Stimulated activated CD4-positive, alpha-beta T cell treated with anti-CD3 and anti-CD28 coated beads, TNF-alpha, amount 100 ng/mL, for 4 hours (primary cell): ENCODE measurements at regions not wholly inside any gene's neighbourhood (a gene's known extent, or its start where the extent isn't known, plus 50 kb on each side); places are given as distances from the start of the nearest gene placed in this dataset.

Source experiments
- DNase-seq, 3 experiments: peaks; one replicate each; pipeline ENCODE4 v3.0.0-alpha.2; 2020; ENCODE audit warnings: low read depth in 3 of 3

- DNase-seq: no peak
These were observed 150.2 kb downstream of the MACROH2A1 start for GRCh38 chr5:135248801-135249231.

GRCh38 chr5:135246923-135247795 lies 151.9 kb downstream of the MACROH2A1 start:
- no peak for DNase-seq

GRCh38 chr5:135246605-135246922 lies 152.5 kb downstream of the MACROH2A1 start:
- no peak for DNase-seq

GRCh38 chr5:135245521-135246499 lies 153.2 kb downstream of the MACROH2A1 start:
- DNase-seq: no peak

- DNase-seq: no peak
These were observed 154.4 kb downstream of the MACROH2A1 start for GRCh38 chr5:135244620-135245021.

- DNase-seq: no peak
These were observed 155.3 kb downstream of the MACROH2A1 start for GRCh38 chr5:135243556-135244285.

GRCh38 chr5:135242866-135243555 lies 156.0 kb downstream of the MACROH2A1 start:
- no peak for DNase-seq

GRCh38 chr5:135242021-135242865 lies 156.8 kb downstream of the MACROH2A1 start:
- no peak for DNase-seq

- no peak for DNase-seq
These were observed 157.5 kb downstream of the MACROH2A1 start for GRCh38 chr5:135241536-135241935.

GRCh38 chr5:135240781-135241360 lies 158.2 kb downstream of the MACROH2A1 start:
- DNase-seq: no peak

- DNase-seq: no peak
These were observed 158.8 kb downstream of the MACROH2A1 start for GRCh38 chr5:135240283-135240633.

- no peak for DNase-seq
These were observed 159.4 kb downstream of the MACROH2A1 start for GRCh38 chr5:135239453-135240282.

GRCh38 chr5:135238622-135239452 lies 160.2 kb downstream of the MACROH2A1 start:
- no peak for DNase-seq

- DNase-seq: no peak
These were observed 161.3 kb downstream of the MACROH2A1 start for GRCh38 chr5:135237748-135238103.

- DNase-seq: no peak
These were observed 161.9 kb downstream of the MACROH2A1 start for GRCh38 chr5:135236908-135237747.

GRCh38 chr5:135236228-135236907 lies 162.7 kb downstream of the MACROH2A1 start:
- DNase-seq: no peak
